Smooth muscle cell (in vitro differentiated cells): ENCODE measurements at regions not wholly inside any gene's neighbourhood (a gene's known extent, or its start where the extent isn't known, plus 50 kb on each side); places are given as distances from the start of the nearest gene placed in this dataset.

ENCODE experiments used
- DNase-seq: peaks from one replicate; lab custom pipeline; 2025; ENCODE audit not compliant: unreplicated experiment; lab: John Stamatoyannopoulos, UW
- H2AFZ ChIP-seq: fragments of 200-600 bp; sonication (generic); 2 replicates; pipeline ENCODE4 v1.6.0; 2016; ENCODE audit warnings: antibody characterized with exemption, low read depth, mild to moderate bottlenecking
- H3F3A ChIP-seq: fragments of 200-600 bp; sonication (generic); 2 replicates; pipeline ENCODE4 v1.6.0; 2017; ENCODE audit warnings: antibody characterized with exemption, low read depth
- H3K27ac ChIP-seq: fragments of 200-600 bp; sonication (generic); 2 replicates; pipeline ENCODE4 v1.5.1; 2016; ENCODE audit warnings: low read depth, mild to moderate bottlenecking
- H3K27me3 ChIP-seq: fragments of 200-600 bp; sonication (generic); 2 replicates; pipeline ENCODE4 v1.6.1; 2016; ENCODE audit warnings: low read depth, mild to moderate bottlenecking
- H3K36me3 ChIP-seq: fragments of 200-600 bp; sonication (generic); 2 replicates; pipeline ENCODE4 v1.5.1; 2016; ENCODE audit warnings: low read depth
- H3K4me1 ChIP-seq: fragments of 200-600 bp; sonication (generic); 2 replicates; pipeline ENCODE4 v1.5.1; 2016; ENCODE audit warnings: low read depth
- H3K4me2 ChIP-seq: fragments of 200-600 bp; sonication (generic); 2 replicates; pipeline ENCODE4 v1.6.0; 2016; ENCODE audit warnings: mild to moderate bottlenecking
- H3K4me3 ChIP-seq: fragments of 200-600 bp; sonication (generic); 2 replicates; pipeline ENCODE4 v1.5.1; 2016; ENCODE audit warnings: mild to moderate bottlenecking
- H3K79me2 ChIP-seq: fragments of 200-600 bp; sonication (generic); 2 replicates; pipeline ENCODE4 v1.6.0; 2016; ENCODE audit warnings: low read depth, mild to moderate bottlenecking
- H3K9ac ChIP-seq: fragments of 200-600 bp; sonication (generic); 2 replicates; pipeline ENCODE4 v1.6.0; 2016; ENCODE audit warnings: low read depth
- H3K9me3 ChIP-seq: fragments of 200-600 bp; sonication (generic); replicated peaks from 2 replicates; pipeline ENCODE4 v1.5.1; 2016; ENCODE audit warnings: low read depth
- H4K20me1 ChIP-seq: fragments of 200-600 bp; sonication (generic); 2 replicates; pipeline ENCODE4 v1.6.0; 2016; ENCODE audit warnings: low read depth
- WGBS: methylation state at CpG from one replicate; pipeline ENCODE4 v1.1.7; 2016; ENCODE audit warnings: low lambda C conversion rate; 5-methylcytosine and 5-hydroxymethylcytosine counted together
- TF ChIP-seq, protein P1 (sequence below): fragments of 200-600 bp; sonication (generic); IDR thresholded peaks from 2 replicates; pipeline ENCODE4 v1.5.1; 2017; ENCODE audit warnings: borderline replicate concordance, mild to moderate bottlenecking, antibody characterized with exemption; ENCODE audit not compliant: insufficient read depth, poor library complexity, severe bottlenecking

DNA sequence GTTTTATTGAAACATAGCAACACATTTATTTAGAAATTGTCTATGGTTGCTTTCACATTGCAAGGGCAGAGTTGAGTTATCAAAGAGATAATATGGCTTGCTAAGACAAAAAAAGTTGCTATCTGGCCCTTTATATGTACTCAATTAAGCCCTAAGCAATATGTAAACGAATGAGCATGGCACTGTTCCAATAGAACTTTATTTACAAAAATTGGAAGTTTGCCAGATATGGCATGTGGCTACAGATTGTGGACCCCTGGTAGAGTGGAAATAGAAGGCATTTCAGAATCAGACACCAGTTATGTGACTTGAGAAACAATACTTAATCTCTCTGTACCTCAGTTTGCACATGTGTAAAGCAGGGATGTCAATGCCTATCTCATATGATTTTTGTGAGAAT, 515.6 kb upstream of the SGO1 start:
- no peak overlapping the region for H3K9ac ChIP-seq
- H2AFZ ChIP-seq, result no peak overlapping the region
- DNase-seq, result no peak
- TF ChIP-seq, protein P1, sequence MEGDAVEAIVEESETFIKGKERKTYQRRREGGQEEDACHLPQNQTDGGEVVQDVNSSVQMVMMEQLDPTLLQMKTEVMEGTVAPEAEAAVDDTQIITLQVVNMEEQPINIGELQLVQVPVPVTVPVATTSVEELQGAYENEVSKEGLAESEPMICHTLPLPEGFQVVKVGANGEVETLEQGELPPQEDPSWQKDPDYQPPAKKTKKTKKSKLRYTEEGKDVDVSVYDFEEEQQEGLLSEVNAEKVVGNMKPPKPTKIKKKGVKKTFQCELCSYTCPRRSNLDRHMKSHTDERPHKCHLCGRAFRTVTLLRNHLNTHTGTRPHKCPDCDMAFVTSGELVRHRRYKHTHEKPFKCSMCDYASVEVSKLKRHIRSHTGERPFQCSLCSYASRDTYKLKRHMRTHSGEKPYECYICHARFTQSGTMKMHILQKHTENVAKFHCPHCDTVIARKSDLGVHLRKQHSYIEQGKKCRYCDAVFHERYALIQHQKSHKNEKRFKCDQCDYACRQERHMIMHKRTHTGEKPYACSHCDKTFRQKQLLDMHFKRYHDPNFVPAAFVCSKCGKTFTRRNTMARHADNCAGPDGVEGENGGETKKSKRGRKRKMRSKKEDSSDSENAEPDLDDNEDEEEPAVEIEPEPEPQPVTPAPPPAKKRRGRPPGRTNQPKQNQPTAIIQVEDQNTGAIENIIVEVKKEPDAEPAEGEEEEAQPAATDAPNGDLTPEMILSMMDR, result no peak
- H3K4me2 ChIP-seq, result no peak overlapping the region
- H3K79me2 ChIP-seq, result no peaks in the 10 kb centered on the region
- 76% methylated on average over 1 of the region's 1 CpG for WGBS
- H3K36me3 ChIP-seq, result no peaks in the 10 kb centered on the region
- no peaks in the 10 kb centered on the region for H4K20me1 ChIP-seq
- no peaks in the 10 kb centered on the region for H3K9me3 ChIP-seq
- H3K27ac ChIP-seq, result no peak overlapping the region
- H3F3A ChIP-seq, result no peaks in the 10 kb centered on the region
- no peak overlapping the region for H3K4me3 ChIP-seq
- no peaks in the 10 kb centered on the region for H3K27me3 ChIP-seq
- no peaks in the 10 kb centered on the region for H3K4me1 ChIP-seq

DNA sequence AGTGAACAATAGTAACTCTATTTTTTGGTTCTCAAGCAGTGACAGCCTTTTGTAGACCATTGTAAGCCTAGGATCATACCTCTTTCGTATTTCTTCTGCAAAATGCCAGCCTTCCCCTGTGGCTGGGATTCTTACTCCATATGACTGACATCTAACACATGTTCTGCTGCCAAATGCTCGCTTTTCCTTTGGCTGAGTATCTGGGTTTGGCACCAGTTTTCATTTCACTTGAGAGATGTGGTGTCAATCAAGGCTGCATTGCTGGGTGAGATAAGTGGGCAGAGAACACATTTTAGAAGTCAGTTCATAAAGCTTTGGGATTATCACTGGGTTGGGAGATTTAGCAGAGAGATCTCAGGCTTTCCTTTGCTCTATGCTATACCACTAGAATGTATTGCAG, 514.7 kb upstream of the SGO1 start:
- no peaks in the 10 kb centered on the region for H3K36me3 ChIP-seq
- H3K27me3 ChIP-seq, result no peaks in the 10 kb centered on the region
- no peaks in the 10 kb centered on the region for H3K79me2 ChIP-seq
- H3K4me2 ChIP-seq, result no peak overlapping the region
- DNase-seq, result no peak
- no peaks in the 10 kb centered on the region for H3F3A ChIP-seq
- no peaks in the 10 kb centered on the region for H3K4me1 ChIP-seq
- TF ChIP-seq, protein P1, result no peak
- no peak overlapping the region for H3K9ac ChIP-seq
- no peak overlapping the region for H3K27ac ChIP-seq
- H4K20me1 ChIP-seq, result no peaks in the 10 kb centered on the region
- WGBS, result 63% methylated on average over 2 of the region's 2 CpGs
- H3K9me3 ChIP-seq, result no peaks in the 10 kb centered on the region
- no peak overlapping the region for H3K4me3 ChIP-seq
- H2AFZ ChIP-seq, result no peak overlapping the region

DNA sequence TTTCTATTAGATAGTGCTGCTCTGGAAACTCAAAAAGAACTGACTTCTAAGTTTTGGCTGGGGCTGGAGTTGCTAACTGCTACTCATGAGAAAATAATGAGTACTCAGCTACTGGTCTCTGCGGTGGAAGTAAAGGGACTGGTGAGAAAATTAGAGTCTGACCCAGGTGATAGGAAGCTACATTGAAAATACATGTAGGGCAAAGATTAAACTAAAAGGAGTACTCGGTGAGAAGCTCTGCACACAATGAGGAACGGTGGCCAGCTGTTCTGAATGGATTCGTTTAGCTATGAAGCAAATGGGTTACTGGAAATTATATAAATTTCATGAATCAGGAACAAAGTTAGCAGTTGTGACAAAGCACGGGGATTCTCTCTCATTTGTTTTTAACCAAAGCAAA, 512.9 kb upstream of the SGO1 start:
- Histone ChIP-seq H3K9ac (no peak overlapping the region), H3K36me3 (no peaks in the 10 kb centered on the region), H3K79me2 (no peaks in the 10 kb centered on the region), H3K9me3 (no peaks in the 10 kb centered on the region), H3F3A (no peaks in the 10 kb centered on the region), H2AFZ (no peak overlapping the region), H3K4me2 (no peak overlapping the region), H3K4me1 (no peaks in the 10 kb centered on the region), H3K27ac (no peak overlapping the region), H4K20me1 (no peaks in the 10 kb centered on the region), H3K27me3 (no peaks in the 10 kb centered on the region), H3K4me3 (no peak overlapping the region)
- no peak for DNase-seq
- TF ChIP-seq, protein P1, result no peak
- WGBS, result 93% methylated on average over 5 of the region's 5 CpGs

DNA sequence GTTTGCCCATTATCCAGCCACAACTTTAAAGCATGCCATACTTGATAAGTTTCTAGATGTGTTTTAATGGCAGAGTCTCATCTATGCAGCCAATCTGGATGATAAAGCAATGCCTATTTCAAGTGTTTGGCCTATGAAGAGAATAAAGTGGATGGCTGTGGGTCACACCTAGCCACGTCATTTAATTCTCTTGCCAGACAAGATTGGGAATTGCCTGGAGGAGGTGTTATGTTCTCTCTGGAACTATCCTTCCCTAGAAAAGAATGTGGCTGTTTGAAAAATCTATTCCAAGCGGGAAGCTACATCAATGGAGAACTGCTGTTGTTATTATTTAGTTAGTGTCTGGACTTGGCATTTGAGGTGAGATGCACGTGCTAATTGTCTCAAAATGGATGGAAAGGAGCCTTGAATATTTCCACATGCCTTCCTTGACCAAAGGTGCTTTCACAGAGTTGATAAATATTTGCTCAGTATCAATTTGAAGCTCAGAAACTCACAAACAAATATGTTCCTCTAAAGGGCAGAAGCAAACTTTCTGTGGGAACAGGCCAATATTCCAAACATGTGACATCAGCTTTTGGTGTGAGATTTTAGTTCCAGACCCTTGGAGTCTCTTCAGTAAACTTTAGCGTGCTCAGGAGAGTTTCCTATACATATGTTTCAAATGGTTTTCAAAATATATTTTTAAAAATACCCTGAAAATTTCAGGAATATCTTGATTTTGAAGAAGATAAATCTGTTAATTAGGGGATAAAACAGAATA, 510.6 kb upstream of the SGO1 start:
- Histone ChIP-seq H3F3A (no peaks in the 10 kb centered on the region), H2AFZ (no peak overlapping the region), H3K9ac (no peak overlapping the region), H3K4me1 (no peaks in the 10 kb centered on the region), H3K4me2 (no peak overlapping the region), H3K27me3 (no peaks in the 10 kb centered on the region), H4K20me1 (no peaks in the 10 kb centered on the region), H3K27ac (no peak overlapping the region), H3K79me2 (no peaks in the 10 kb centered on the region), H3K36me3 (no peaks in the 10 kb centered on the region), H3K4me3 (no peak overlapping the region), H3K9me3 (no peaks in the 10 kb centered on the region)
- WGBS, result 77% methylated on average over 4 of the region's 4 CpGs
- DNase-seq, result no peak
- TF ChIP-seq, protein P1, result no peak
